ENCODE measurements at regions not wholly inside any gene's neighbourhood (a gene's known extent, or its start where the extent isn't known, plus 50 kb on each side); places are given as distances from the start of the nearest gene placed in this dataset.

GRCh38 chr6:12419631-12420272, 129.6 kb downstream of the EDN1 start:
- Histone ChIP-seq H3K4me3 (ENCODE audit: low read length) (no peak overlapping the region), H3K36me3 (ENCODE audit: insufficient read depth, low read length) (no peaks in the 10 kb centered on the region), H3K27ac (ENCODE audit: low read length) (no peak overlapping the region), H3K9me3 (ENCODE audit: low read length) (no peaks in the 10 kb centered on the region), H4K20me1 (ENCODE audit: insufficient read depth, low read depth, low read length) (no peaks in the 10 kb centered on the region), H3K4me1 (ENCODE audit: low read length) (no peaks in the 10 kb centered on the region), H3K79me2 (ENCODE audit: low read length) (no peaks in the 10 kb centered on the region), H3K9ac (ENCODE audit: low read length) (no peak overlapping the region), H3K27me3 (ENCODE audit: low read length) (no peaks in the 10 kb centered on the region), H3K4me2 (ENCODE audit: low read depth, low read length, poor library complexity, severe bottlenecking) (no peak overlapping the region), H2AFZ (ENCODE audit: low read length) (no peak overlapping the region), H3K9me2 (replicated peaks; ENCODE audit: insufficient read depth, low read length) (no peaks in the 10 kb centered on the region)
- DNase-seq = no peak

- H3K9me2 ChIP-seq (replicated peaks; ENCODE audit: insufficient read depth, low read length) = no peaks in the 10 kb centered on the region
- H3K4me3 ChIP-seq (ENCODE audit: low read length) = no peak overlapping the region
- no peaks in the 10 kb centered on the region for H3K4me1 ChIP-seq (ENCODE audit: low read length)
- H3K79me2 ChIP-seq (ENCODE audit: low read length) = no peaks in the 10 kb centered on the region
- H3K9ac ChIP-seq (ENCODE audit: low read length) = no peak overlapping the region
- no peaks in the 10 kb centered on the region for H3K27me3 ChIP-seq (ENCODE audit: low read length)
- no peaks in the 10 kb centered on the region for H3K9me3 ChIP-seq (ENCODE audit: low read length)
- H3K4me2 ChIP-seq (ENCODE audit: low read depth, low read length, poor library complexity, severe bottlenecking) = no peak overlapping the region
- no peak overlapping the region for H2AFZ ChIP-seq (ENCODE audit: low read length)
- no peaks in the 10 kb centered on the region for H3K36me3 ChIP-seq (ENCODE audit: insufficient read depth, low read length)
- DNase-seq = no peak
- H3K27ac ChIP-seq (ENCODE audit: low read length) = no peak overlapping the region
- H4K20me1 ChIP-seq (ENCODE audit: insufficient read depth, low read depth, low read length) = no peaks in the 10 kb centered on the region
These were observed 130.5 kb downstream of the EDN1 start for GRCh38 chr6:12420626-12421025.

GRCh38 chr6:12421596-12421995, 131.4 kb downstream of the EDN1 start:
- Histone ChIP-seq H3K9ac (ENCODE audit: low read length) (no peak overlapping the region), H3K36me3 (ENCODE audit: insufficient read depth, low read length) (no peaks in the 10 kb centered on the region), H3K27me3 (ENCODE audit: low read length) (no peaks in the 10 kb centered on the region), H3K9me2 (replicated peaks; ENCODE audit: insufficient read depth, low read length) (no peaks in the 10 kb centered on the region), H3K4me1 (ENCODE audit: low read length) (no peaks in the 10 kb centered on the region), H3K4me2 (ENCODE audit: low read depth, low read length, poor library complexity, severe bottlenecking) (no peak overlapping the region), H2AFZ (ENCODE audit: low read length) (no peak overlapping the region), H3K4me3 (ENCODE audit: low read length) (no peak overlapping the region), H3K79me2 (ENCODE audit: low read length) (no peaks in the 10 kb centered on the region), H3K9me3 (ENCODE audit: low read length) (no peaks in the 10 kb centered on the region), H4K20me1 (ENCODE audit: insufficient read depth, low read depth, low read length) (no peaks in the 10 kb centered on the region), H3K27ac (ENCODE audit: low read length) (no peak overlapping the region)
- DNase-seq = no peak

- no peaks in the 10 kb centered on the region for H3K79me2 ChIP-seq (ENCODE audit: low read length)
- no peaks in the 10 kb centered on the region for H3K9me3 ChIP-seq (ENCODE audit: low read length)
These were observed 132.7 kb downstream of the EDN1 start for GRCh38 chr6:12422848-12423247.

GRCh38 chr6:12423832-12424231, 133.7 kb downstream of the EDN1 start:
- no peaks in the 10 kb centered on the region for H3K9me3 ChIP-seq (ENCODE audit: low read length)
- H3K4me1 ChIP-seq (ENCODE audit: low read length) = no peaks in the 10 kb centered on the region
- no peaks in the 10 kb centered on the region for H4K20me1 ChIP-seq (ENCODE audit: insufficient read depth, low read depth, low read length)
- H2AFZ ChIP-seq (ENCODE audit: low read length) = no peak overlapping the region
- H3K9ac ChIP-seq (ENCODE audit: low read length) = no peak overlapping the region
- no peaks in the 10 kb centered on the region for H3K27me3 ChIP-seq (ENCODE audit: low read length)
- H3K9me2 ChIP-seq (replicated peaks; ENCODE audit: insufficient read depth, low read length) = no peaks in the 10 kb centered on the region
- no peak overlapping the region for H3K4me2 ChIP-seq (ENCODE audit: low read depth, low read length, poor library complexity, severe bottlenecking)
- H3K27ac ChIP-seq (ENCODE audit: low read length) = no peak overlapping the region
- no peaks in the 10 kb centered on the region for H3K79me2 ChIP-seq (ENCODE audit: low read length)
- H3K36me3 ChIP-seq (ENCODE audit: insufficient read depth, low read length) = no peaks in the 10 kb centered on the region
- H3K4me3 ChIP-seq (ENCODE audit: low read length) = no peak overlapping the region
- DNase-seq = no peak

More at GRCh38 chr6:12422848-12423247, 132.7 kb downstream of the EDN1 start:
- H3K4me1 ChIP-seq (ENCODE audit: low read length) = no peaks in the 10 kb centered on the region
- no peaks in the 10 kb centered on the region for H4K20me1 ChIP-seq (ENCODE audit: insufficient read depth, low read depth, low read length)
- H3K9me2 ChIP-seq (replicated peaks; ENCODE audit: insufficient read depth, low read length) = no peaks in the 10 kb centered on the region
- H3K27me3 ChIP-seq (ENCODE audit: low read length) = no peaks in the 10 kb centered on the region
- H2AFZ ChIP-seq (ENCODE audit: low read length) = no peak overlapping the region
- no peaks in the 10 kb centered on the region for H3K36me3 ChIP-seq (ENCODE audit: insufficient read depth, low read length)
- no peak overlapping the region for H3K4me3 ChIP-seq (ENCODE audit: low read length)
- H3K4me2 ChIP-seq (ENCODE audit: low read depth, low read length, poor library complexity, severe bottlenecking) = no peak overlapping the region
- DNase-seq = no peak
- H3K27ac ChIP-seq (ENCODE audit: low read length) = no peak overlapping the region
- H3K9ac ChIP-seq (ENCODE audit: low read length) = no peak overlapping the region

- Histone ChIP-seq H3K4me2 (ENCODE audit: low read depth, low read length, poor library complexity, severe bottlenecking) (no peak overlapping the region), H2AFZ (ENCODE audit: low read length) (no peak overlapping the region), H3K36me3 (ENCODE audit: insufficient read depth, low read length) (no peaks in the 10 kb centered on the region), H3K4me1 (ENCODE audit: low read length) (no peaks in the 10 kb centered on the region), H3K27ac (ENCODE audit: low read length) (no peak overlapping the region), H3K4me3 (ENCODE audit: low read length) (no peak overlapping the region), H3K9ac (ENCODE audit: low read length) (no peak overlapping the region), H3K27me3 (ENCODE audit: low read length) (no peaks in the 10 kb centered on the region), H3K9me2 (replicated peaks; ENCODE audit: insufficient read depth, low read length) (no peaks in the 10 kb centered on the region), H4K20me1 (ENCODE audit: insufficient read depth, low read depth, low read length) (no peaks in the 10 kb centered on the region), H3K79me2 (ENCODE audit: low read length) (no peaks in the 10 kb centered on the region), H3K9me3 (ENCODE audit: low read length) (no peaks in the 10 kb centered on the region)
- DNase-seq = no peak
These were observed 136.0 kb downstream of the EDN1 start for GRCh38 chr6:12426121-12426520.

- no peak overlapping the region for H3K27ac ChIP-seq (ENCODE audit: low read length)
- no peaks in the 10 kb centered on the region for H3K27me3 ChIP-seq (ENCODE audit: low read length)
These were observed 140.9 kb downstream of the EDN1 start for GRCh38 chr6:12431023-12431422.

GRCh38 chr6:12436224-12436623, 146.1 kb downstream of the EDN1 start:
- H3K4me2 ChIP-seq (ENCODE audit: low read depth, low read length, poor library complexity, severe bottlenecking) = no peak overlapping the region
- H3K27me3 ChIP-seq (ENCODE audit: low read length) = no peaks in the 10 kb centered on the region
- H3K9me3 ChIP-seq (ENCODE audit: low read length) = no peaks in the 10 kb centered on the region
- no peak overlapping the region for H2AFZ ChIP-seq (ENCODE audit: low read length)
- H4K20me1 ChIP-seq (ENCODE audit: insufficient read depth, low read depth, low read length) = no peaks in the 10 kb centered on the region
- no peak overlapping the region for H3K9ac ChIP-seq (ENCODE audit: low read length)
- H3K27ac ChIP-seq (ENCODE audit: low read length) = no peak overlapping the region
- H3K9me2 ChIP-seq (replicated peaks; ENCODE audit: insufficient read depth, low read length) = no peaks in the 10 kb centered on the region
- no peaks in the 10 kb centered on the region for H3K4me1 ChIP-seq (ENCODE audit: low read length)
- H3K36me3 ChIP-seq (ENCODE audit: insufficient read depth, low read length) = no peaks in the 10 kb centered on the region
- H3K4me3 ChIP-seq (ENCODE audit: low read length) = no peak overlapping the region
- no peaks in the 10 kb centered on the region for H3K79me2 ChIP-seq (ENCODE audit: low read length)
- no peak for DNase-seq

More at GRCh38 chr6:12431023-12431422, 140.9 kb downstream of the EDN1 start:
- no peak for DNase-seq
- Histone ChIP-seq H3K4me1 (ENCODE audit: low read length) (no peaks in the 10 kb centered on the region), H3K9me3 (ENCODE audit: low read length) (no peaks in the 10 kb centered on the region), H2AFZ (ENCODE audit: low read length) (no peak overlapping the region), H3K9ac (ENCODE audit: low read length) (no peak overlapping the region), H3K4me2 (ENCODE audit: low read depth, low read length, poor library complexity, severe bottlenecking) (no peak overlapping the region), H3K36me3 (ENCODE audit: insufficient read depth, low read length) (no peaks in the 10 kb centered on the region), H4K20me1 (ENCODE audit: insufficient read depth, low read depth, low read length) (no peaks in the 10 kb centered on the region), H3K9me2 (replicated peaks; ENCODE audit: insufficient read depth, low read length) (no peaks in the 10 kb centered on the region), H3K79me2 (ENCODE audit: low read length) (no peaks in the 10 kb centered on the region), H3K4me3 (ENCODE audit: low read length) (no peak overlapping the region)
